ENCODE measurements at regions not wholly inside any gene's neighbourhood (a gene's known extent, or its start where the extent isn't known, plus 50 kb on each side); places are given as distances from the start of the nearest gene placed in this dataset.

DNA sequence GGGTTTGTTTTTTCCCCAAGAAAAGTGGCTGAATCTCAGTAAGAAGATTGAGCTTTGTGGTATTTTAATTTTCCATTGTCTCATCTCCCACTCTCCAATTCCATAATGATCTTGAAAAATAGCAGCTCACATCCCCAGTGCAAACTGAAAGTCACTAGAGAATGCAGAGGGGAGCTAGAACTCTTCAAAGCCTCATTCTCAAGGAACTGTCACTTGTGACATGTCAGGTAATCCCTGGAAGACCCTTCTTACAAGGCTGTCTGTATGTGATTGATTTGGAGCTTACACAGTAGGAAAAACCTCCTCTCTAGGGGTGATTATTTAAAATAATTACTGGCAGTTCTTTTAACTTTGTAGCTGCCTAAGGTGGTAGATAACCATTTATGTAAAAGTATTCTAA is 420.4 kb downstream of the CDH26 start:
- Histone ChIP-seq H3K9me3 (peaks cover 0 to 9% (median 3%) of the 10 kb centered on the region in 4 donors), H3K27me3 (peaks cover 0 to 22% (median 0%) of the 10 kb centered on the region in 3 donors), H3K36me3 (no peaks in the 10 kb centered on the region), H3K27ac (no peak overlapping the region), H3K4me1 (no peaks in the 10 kb centered on the region), H3K4me3 (no peak overlapping the region)
- no peak for DNase-seq
- intact Hi-C loops (cut with DNase I; ENCODE audit: low total_unique reads): no loop called here
- TF ChIP-seq EP300 (IDR thresholded peaks at IDR 0.05) (no peak), POLR2A (IDR thresholded peaks at IDR 0.05) (no peak), POLR2AphosphoS5 (IDR thresholded peaks at IDR 0.05) (no peak)
- TF ChIP-seq, protein P1, sequence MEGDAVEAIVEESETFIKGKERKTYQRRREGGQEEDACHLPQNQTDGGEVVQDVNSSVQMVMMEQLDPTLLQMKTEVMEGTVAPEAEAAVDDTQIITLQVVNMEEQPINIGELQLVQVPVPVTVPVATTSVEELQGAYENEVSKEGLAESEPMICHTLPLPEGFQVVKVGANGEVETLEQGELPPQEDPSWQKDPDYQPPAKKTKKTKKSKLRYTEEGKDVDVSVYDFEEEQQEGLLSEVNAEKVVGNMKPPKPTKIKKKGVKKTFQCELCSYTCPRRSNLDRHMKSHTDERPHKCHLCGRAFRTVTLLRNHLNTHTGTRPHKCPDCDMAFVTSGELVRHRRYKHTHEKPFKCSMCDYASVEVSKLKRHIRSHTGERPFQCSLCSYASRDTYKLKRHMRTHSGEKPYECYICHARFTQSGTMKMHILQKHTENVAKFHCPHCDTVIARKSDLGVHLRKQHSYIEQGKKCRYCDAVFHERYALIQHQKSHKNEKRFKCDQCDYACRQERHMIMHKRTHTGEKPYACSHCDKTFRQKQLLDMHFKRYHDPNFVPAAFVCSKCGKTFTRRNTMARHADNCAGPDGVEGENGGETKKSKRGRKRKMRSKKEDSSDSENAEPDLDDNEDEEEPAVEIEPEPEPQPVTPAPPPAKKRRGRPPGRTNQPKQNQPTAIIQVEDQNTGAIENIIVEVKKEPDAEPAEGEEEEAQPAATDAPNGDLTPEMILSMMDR (IDR thresholded peaks at IDR 0.05): no peak

DNA sequence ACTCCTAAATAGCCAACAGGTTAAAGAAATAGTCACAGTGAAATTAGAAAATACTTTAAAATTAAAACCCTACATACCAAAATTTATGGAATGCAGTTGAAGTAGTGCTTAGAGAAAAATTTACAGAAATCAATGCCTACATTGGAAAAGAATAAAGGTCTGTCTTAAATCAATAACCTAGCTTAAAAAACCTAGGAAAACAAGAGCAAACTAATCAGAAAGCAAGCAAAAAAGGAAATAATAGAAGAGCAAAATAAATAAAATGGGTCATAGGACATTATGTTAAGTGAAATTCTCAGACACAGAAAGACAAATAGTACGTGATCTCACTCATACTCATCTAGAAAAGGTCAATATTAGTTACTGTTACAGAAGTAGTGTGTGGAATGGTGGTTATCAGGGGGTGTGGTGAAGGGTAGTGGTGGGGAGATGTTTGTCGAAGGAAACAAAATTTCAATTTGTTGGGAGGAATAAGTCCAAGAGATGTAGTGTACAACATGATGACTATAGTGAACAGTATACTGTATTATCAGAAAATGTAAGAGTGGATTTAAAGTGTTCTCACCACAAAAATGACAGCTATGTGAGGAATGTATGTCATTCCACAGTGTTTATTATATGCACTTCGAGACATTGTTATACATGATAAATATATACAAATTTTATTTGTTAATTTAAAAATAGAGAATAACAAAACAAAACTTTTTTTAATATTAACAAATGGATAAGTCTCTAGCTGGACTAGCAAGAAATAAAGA is 423.6 kb downstream of the CDH26 start:
- Histone ChIP-seq H3K36me3 (no peaks in the 10 kb centered on the region), H3K9me3 (peaks cover 0 to 9% (median 3%) of the 10 kb centered on the region in 4 donors), H3K27me3 (peaks cover 0 to 8% (median 0%) of the 10 kb centered on the region in 3 donors), H3K4me3 (no peak overlapping the region), H3K4me1 (no peaks in the 10 kb centered on the region), H3K27ac (no peak overlapping the region)
- intact Hi-C loops (cut with DNase I; ENCODE audit: low total_unique reads): no loop called here
- WGBS, 5 donors: 22 to 42% (median 37%) methylated on average over 3 of the region's 3 CpGs
- TF ChIP-seq, protein P1 (IDR thresholded peaks at IDR 0.05): no peak
- no peak for TF ChIP-seq EP300 (IDR thresholded peaks at IDR 0.05)
- no peak for TF ChIP-seq POLR2AphosphoS5 (IDR thresholded peaks at IDR 0.05)
- TF ChIP-seq POLR2A (IDR thresholded peaks at IDR 0.05): no peak
- DNase-seq: no peak

DNA sequence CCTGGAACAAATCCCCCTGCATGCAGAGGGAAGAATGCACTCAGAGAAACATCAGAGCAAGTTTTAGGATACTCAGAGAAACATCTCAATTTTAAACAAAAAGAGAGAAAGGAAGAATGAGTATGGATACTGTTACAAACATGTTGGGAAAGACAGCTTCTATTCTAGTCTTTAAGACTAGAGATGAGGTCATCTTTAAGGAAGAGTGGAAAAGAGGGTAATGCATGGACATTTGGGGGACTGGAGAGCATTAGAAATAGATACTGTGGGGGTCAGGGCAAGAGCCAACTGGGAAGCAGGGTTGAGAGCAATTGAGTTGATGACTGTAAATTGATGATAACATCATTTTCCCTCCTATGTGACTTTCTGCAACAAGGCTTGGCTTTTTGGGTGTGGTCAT is 431.2 kb downstream of the CDH26 start:
- Histone ChIP-seq H3K4me1 (no peaks in the 10 kb centered on the region), H3K36me3 (no peaks in the 10 kb centered on the region), H3K9me3 (no peaks in the 10 kb centered on the region), H3K4me3 (no peak overlapping the region), H3K27me3 (no peaks in the 10 kb centered on the region), H3K27ac (no peak overlapping the region)
- intact Hi-C loops (cut with DNase I; ENCODE audit: low total_unique reads): no loop called here
- TF ChIP-seq POLR2AphosphoS5 (IDR thresholded peaks at IDR 0.05) (no peak), POLR2A (IDR thresholded peaks at IDR 0.05) (no peak), EP300 (IDR thresholded peaks at IDR 0.05) (no peak)
- TF ChIP-seq, protein P1 (IDR thresholded peaks at IDR 0.05): no peak
- DNase-seq: no peak

DNA sequence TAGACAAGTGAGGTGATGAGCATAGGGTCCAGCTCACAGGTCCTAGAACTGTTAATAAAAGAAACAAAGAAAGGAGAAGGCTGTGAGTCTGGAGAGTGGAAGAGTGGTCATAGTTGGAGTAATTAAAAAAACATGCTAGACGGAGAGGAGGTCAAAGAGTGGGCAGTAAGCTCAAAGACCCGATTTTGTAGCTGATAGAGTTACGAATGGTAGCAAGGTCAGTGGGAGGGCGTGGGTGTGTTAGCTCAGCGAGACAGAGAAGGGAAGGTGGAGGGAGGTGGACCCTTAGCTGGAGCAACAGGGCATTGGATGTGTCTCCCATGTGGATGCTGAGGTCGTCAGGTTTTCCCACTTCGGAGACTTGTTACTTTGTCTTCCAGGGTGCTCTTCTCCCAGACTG is 431.7 kb downstream of the CDH26 start:
- 57 to 68% (median 62%) methylated on average over 7 of the region's 7 CpGs for WGBS, 5 donors
- no peaks in the 10 kb centered on the region for H3K36me3 ChIP-seq
- no peaks in the 10 kb centered on the region for H3K27me3 ChIP-seq

More for the DNA sequence above, 431.7 kb downstream of the CDH26 start:
- H3K4me3 ChIP-seq: no peak overlapping the region
- H3K4me1 ChIP-seq: no peaks in the 10 kb centered on the region
- no peak for DNase-seq
- H3K9me3 ChIP-seq: no peaks in the 10 kb centered on the region
- no peak for TF ChIP-seq POLR2A (IDR thresholded peaks at IDR 0.05)
- TF ChIP-seq EP300 (IDR thresholded peaks at IDR 0.05): no peak
- TF ChIP-seq, protein P1 (IDR thresholded peaks at IDR 0.05): no peak
- TF ChIP-seq POLR2AphosphoS5 (IDR thresholded peaks at IDR 0.05): no peak
- no peak overlapping the region for H3K27ac ChIP-seq
- intact Hi-C loops (cut with DNase I; ENCODE audit: low total_unique reads): no loop called here

Measured in stomach (tissue), 8 donors.